ENCODE measurements at regions not wholly inside any gene's neighbourhood (a gene's known extent, or its start where the extent isn't known, plus 50 kb on each side); places are given as distances from the start of the nearest gene placed in this dataset.

- TF ChIP-seq CTCF (IDR thresholded peaks at IDR 0.05) = peak in 5 of 6 experiments; percentile 11 to 38 (median 32)
- peak in 1 of 2 donors; percentile 24 for TF ChIP-seq POLR2A (IDR thresholded peaks at IDR 0.05)
Measured at GRCh38 chr10:46106410-46107255, 60.6 kb upstream of the MSMB start.
